ENCODE measurements at regions not wholly inside any gene's neighbourhood (a gene's known extent, or its start where the extent isn't known, plus 50 kb on each side); places are given as distances from the start of the nearest gene placed in this dataset.
"Not testable (repeated sequence)": the region's sequence is repeated elsewhere in the genome, so short reads cannot be mapped to it uniquely, and the experiment has no call there.

GRCh38 chr6:79810185-79810705 lies 137.1 kb downstream of the ELOVL4 start:
- no peak for DNase-seq (ENCODE audit: extremely low read depth in 1 of 2, low read depth in 1 of 2)

DNA sequence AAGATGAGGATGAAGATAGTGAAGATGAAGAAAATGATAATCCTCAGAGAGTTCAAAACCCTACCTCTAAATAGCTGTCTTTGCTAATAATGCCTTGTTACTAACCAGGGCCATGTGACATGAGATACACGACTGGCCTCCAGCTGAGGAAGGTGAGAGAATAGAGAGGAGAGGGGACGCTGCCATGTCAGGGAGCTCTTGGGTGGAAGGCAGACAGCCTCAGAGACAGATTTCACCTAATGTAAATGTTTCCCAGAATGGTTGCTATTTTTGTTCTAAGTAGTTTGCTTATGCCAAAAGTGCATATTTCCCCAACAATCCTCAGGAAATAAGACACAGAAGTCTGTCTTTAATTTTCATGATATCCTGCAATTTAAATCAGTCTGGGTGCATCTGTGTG lies 138.4 kb downstream of the ELOVL4 start:
- DNase-seq (ENCODE audit: extremely low read depth in 1 of 2, low read depth in 1 of 2): no peak

GRCh38 chr6:79806661-79807060 lies 140.7 kb downstream of the ELOVL4 start:
- not testable (repeated sequence) for DNase-seq (ENCODE audit: extremely low read depth in 1 of 2, low read depth in 1 of 2)

DNA sequence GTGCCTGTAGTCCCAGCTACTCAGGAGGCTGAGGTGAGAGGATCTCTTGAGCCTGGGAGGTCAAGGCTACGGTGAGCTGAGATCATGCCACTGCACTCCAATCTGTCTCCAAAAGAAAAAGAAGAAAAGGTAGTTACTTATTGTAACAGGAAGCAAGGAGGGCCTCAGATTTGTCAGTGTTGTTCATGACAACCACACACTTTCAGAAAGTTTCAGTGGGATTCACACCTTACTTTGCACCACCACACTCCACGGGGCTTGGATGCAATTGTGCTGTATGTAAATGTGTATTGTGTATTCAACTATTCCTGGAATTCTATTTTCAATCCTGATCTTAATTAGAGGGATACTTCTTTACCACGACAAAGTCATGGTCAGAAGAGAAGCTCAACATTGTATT lies 142.6 kb downstream of the ELOVL4 start:
- DNase-seq (ENCODE audit: extremely low read depth in 1 of 2, low read depth in 1 of 2): no peak

- DNase-seq (ENCODE audit: extremely low read depth in 1 of 2, low read depth in 1 of 2): no peak
Observed at GRCh38 chr6:79803917-79804316, 143.4 kb downstream of the ELOVL4 start.

DNA sequence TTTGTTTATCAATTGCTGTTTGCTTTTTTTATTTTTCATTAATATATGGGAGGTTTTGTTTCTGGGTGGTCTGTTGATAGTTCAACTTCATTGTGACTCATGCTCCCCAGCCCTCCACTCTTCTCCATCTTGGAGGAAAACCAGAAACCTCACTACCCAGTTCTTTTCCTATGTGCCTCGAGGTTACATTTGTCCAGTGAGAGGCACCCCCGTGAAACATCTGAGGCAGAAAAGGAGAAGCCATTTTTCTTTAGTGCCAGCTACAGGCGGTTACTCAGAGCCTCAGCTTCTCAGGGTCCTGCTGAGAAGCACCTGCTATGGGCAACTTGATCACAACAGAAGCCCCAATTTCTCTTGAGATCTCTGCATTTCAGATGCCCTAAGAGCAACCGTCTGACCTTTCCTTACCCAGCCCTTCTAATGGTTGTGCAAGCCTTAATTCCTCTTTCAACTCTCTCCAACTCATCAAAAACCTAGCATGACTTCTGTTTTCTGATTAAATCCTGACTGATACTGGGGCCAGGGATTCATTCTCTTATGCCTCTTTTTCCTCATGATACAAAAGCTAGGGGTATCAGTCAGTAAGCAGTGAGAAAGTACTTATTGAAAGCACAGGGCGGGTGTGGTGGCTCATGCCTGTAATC lies 144.6 kb downstream of the ELOVL4 start:
- no peak for DNase-seq (ENCODE audit: extremely low read depth in 1 of 2, low read depth in 1 of 2)

- no peak for DNase-seq (ENCODE audit: extremely low read depth in 1 of 2, low read depth in 1 of 2)
Observed at GRCh38 chr6:79801362-79801761, 146.0 kb downstream of the ELOVL4 start.

GRCh38 chr6:79798841-79799240 lies 148.5 kb downstream of the ELOVL4 start:
- no peak for DNase-seq (ENCODE audit: extremely low read depth in 1 of 2, low read depth in 1 of 2)

- DNase-seq (ENCODE audit: extremely low read depth in 1 of 2, low read depth in 1 of 2): no peak
Observed at GRCh38 chr6:79797912-79798311, 149.4 kb downstream of the ELOVL4 start.

GRCh38 chr6:79797163-79797764 lies 150.1 kb downstream of the ELOVL4 start:
- DNase-seq (ENCODE audit: extremely low read depth in 1 of 2, low read depth in 1 of 2): no peak

DNA sequence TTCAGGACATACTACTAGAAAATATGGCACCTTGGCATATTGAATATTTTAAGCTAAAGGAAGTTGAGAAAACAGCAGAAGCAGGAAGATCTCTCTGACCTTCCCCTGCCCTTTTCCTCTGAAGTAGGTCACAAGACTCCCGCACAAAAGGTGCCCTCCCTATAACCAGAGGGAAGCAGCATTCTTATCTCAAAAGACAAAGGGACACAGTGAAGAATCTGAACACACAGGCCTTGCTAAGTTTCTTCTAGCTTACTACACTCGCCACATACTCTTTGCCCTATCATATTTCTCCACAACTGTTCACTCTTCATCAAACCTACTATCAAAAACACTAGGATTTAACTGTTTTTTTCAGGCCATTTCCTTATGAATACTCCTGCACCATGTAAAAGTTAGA lies 151.2 kb downstream of the ELOVL4 start:
- no peak for DNase-seq (ENCODE audit: extremely low read depth in 1 of 2, low read depth in 1 of 2)

DNA sequence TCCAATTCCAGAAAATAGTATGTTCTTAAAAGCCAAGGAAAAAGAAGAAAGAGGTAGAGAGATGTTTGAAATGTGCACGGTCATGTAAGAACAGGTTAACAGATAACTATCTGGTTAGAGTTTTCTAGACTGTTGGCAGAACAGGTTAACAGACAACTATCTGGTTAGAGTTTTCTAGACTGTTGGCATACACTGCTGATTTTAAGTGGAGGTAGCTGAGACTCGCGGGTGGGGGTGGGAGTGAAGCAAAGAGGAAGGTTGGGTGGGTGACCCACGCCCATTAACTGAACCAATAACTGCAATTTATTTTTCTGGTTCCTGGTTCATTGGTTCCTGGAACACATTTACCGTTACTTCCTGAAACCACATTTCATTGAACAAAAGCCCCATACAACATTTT lies 157.5 kb downstream of the ELOVL4 start:
- DNase-seq (ENCODE audit: extremely low read depth in 1 of 2, low read depth in 1 of 2): no peak

GRCh38 chr6:79788756-79789155 lies 157.6 kb downstream of the SH3BGRL2 start:
- no peak for DNase-seq (ENCODE audit: extremely low read depth in 1 of 2, low read depth in 1 of 2)

- DNase-seq (ENCODE audit: extremely low read depth in 1 of 2, low read depth in 1 of 2): no peak
Observed at GRCh38 chr6:79787626-79788025, 156.5 kb downstream of the SH3BGRL2 start.

DNA sequence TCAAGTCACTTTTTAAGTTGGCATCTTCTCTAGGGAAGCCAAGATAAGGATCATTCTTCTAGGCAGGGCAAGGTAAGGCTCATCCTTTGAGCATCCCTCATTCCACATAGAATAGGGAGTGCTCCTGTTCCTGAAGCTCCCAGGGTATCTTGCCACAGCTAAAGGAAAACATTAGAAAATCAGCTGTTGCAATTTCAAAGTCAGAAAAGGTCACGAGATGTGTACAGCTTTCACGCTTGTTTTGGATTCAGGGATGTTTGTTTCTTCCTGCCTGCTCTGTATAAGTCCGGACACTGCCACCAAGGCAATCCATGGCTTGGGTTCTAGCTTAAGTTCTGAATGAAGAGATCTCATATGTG lies 153.2 kb downstream of the SH3BGRL2 start:
- DNase-seq (ENCODE audit: extremely low read depth in 1 of 2, low read depth in 1 of 2): no peak

DNA sequence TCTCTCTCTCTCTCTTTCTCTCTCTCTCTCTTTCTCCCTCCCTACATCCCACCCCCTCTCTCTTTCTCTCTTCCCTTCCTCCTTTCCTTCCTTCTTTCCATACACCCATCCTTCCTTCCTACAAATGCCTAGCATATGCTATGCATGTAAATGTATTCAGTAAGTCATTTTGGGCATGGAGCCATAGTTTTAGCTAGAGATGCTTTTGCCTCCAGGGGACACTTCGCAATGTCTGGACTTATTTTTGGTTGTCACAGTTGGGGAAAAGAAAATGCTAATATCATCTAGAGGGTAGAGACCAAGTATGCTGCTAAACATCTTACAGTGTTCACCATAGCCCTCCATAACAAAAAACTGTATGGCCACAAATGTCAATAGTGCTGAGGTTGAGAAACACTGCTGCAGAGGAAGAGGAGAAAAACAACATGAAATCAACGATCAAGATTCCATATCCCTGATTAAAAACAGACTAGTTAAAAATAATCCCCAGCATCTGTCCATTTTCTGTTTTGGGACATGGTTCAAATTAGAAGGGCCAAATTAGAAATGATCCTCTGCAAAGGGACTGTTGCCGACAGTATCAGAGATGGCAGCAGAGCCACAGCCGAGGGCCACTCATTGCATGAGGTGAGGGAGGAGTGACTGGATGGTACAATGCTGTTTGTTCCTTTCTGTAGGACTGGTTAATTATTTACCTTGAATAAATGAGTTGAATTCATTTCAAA lies 152.7 kb downstream of the SH3BGRL2 start:
- no peak for DNase-seq (ENCODE audit: extremely low read depth in 1 of 2, low read depth in 1 of 2)

GRCh38 chr6:79782792-79783580 lies 151.9 kb downstream of the SH3BGRL2 start:
- no peak for DNase-seq (ENCODE audit: extremely low read depth in 1 of 2, low read depth in 1 of 2)

DNA sequence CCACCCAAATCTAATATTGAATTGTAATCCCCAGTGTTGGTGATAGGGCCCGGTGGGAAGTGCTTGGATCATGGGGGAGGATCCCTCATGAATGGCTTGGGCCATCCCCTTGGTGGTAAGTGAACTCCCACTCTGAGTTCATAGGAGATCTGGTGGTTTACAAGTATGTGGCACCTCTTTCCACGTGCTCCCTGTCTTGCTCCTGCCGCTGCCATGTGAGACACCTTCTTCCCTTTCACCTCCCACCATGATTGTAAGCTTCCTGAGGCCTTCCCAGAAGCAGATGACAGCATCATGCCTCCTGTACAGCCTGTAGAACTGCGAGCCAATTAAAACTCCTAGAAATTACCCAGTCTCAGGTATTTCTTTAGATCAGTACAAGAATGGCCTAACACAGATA lies 150.8 kb downstream of the SH3BGRL2 start:
- DNase-seq (ENCODE audit: extremely low read depth in 1 of 2, low read depth in 1 of 2): no peak

DNA sequence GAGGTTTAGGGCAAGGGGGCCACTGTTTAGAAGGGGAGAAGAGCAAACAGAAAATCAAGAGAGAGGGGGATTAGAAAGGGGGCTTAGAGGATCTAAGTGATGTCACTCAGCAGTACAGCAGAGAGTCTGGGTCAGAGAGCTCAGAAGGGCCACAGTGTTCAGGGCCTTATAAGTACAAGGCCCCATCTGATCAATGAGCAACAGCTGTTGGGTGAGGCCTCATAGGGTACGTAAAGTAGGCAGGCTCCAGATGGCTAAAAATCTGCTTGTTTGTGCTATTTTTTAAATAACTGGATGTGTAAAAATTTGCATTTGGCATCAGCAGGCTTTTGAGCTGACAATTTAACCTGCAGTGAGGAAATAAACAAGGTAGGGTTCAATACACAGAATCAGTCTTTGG lies 149.8 kb downstream of the SH3BGRL2 start:
- DNase-seq (ENCODE audit: extremely low read depth in 1 of 2, low read depth in 1 of 2): no peak

- no peak for DNase-seq (ENCODE audit: extremely low read depth in 1 of 2, low read depth in 1 of 2)
Observed at GRCh38 chr6:79778816-79779215, 147.7 kb downstream of the SH3BGRL2 start.
